GM12878 (cell line): ENCODE measurements at regions not wholly inside any gene's neighbourhood (a gene's known extent, or its start where the extent isn't known, plus 50 kb on each side); places are given as distances from the start of the nearest gene placed in this dataset.

Experiments
- E4F1 ChIP-seq: fragments of 450-650 bp; IDR thresholded peaks from 2 replicates; pipeline ENCODE4 v1.6.1; 2018; ENCODE audit warnings: borderline replicate concordance, mild to moderate bottlenecking; ENCODE audit not compliant: partially characterized antibody
- PAX5 ChIP-seq: IDR thresholded peaks from 2 replicates; pipeline ENCODE4 v1.6.1; 2011; ENCODE audit warnings: low read depth, low read length, borderline replicate concordance
- RCOR1 ChIP-seq: conservative IDR thresholded peaks from 2 replicates; pipeline ENCODE4 v1.6.1; 2012; ENCODE audit warnings: low read depth, low read length, improper control_type of control experiment
- REST ChIP-seq: IDR thresholded peaks from 2 replicates; pipeline ENCODE4 v1.6.1; 2012; ENCODE audit warnings: mild to moderate bottlenecking, low read depth, low read length
- USF1 ChIP-seq: IDR thresholded peaks from 2 replicates; pipeline ENCODE4 v1.6.1; 2011; ENCODE audit warnings: borderline replicate concordance, low read depth, mild to moderate bottlenecking, moderate library complexity, mixed read lengths, low read length; ENCODE audit not compliant: insufficient read depth; ENCODE audit errors: extremely low read length

GRCh38 chr10:128538671-128539070 lies 412.4 kb upstream of the MKI67 start (continued):
- TF ChIP-seq E4F1, result no peak
- no peak for TF ChIP-seq PAX5
- TF ChIP-seq RCOR1, result no peak
- no peak for TF ChIP-seq USF1
- no peak for TF ChIP-seq REST
